Sigmoid colon (tissue), 6 donors: ENCODE measurements at regions not wholly inside any gene's neighbourhood (a gene's known extent, or its start where the extent isn't known, plus 50 kb on each side); places are given as distances from the start of the nearest gene placed in this dataset.

Experiments used
- DNase-seq: peaks from one replicate; pipeline ENCODE4 v3.0.0-alpha.2; 2019
- H3K27ac ChIP-seq, 4 donors: fragments of 200-600 bp; sonication (generic); one replicate each; pipeline ENCODE4 v1.5.1; 2016 to 2019; ENCODE audit warnings: mild to moderate bottlenecking in 1 of 4
- H3K27me3 ChIP-seq, 3 donors: fragments of 200-600 bp; sonication (generic); one replicate each; pipeline ENCODE4 v1.5.1; 2019; ENCODE audit warnings: mild to moderate bottlenecking in 1 of 3
- H3K36me3 ChIP-seq, 4 donors: fragments of 200-600 bp; sonication (generic); one replicate each; pipeline ENCODE4 v1.5.1; 2016 to 2019
- H3K4me1 ChIP-seq, 4 donors: fragments of 200-600 bp; sonication (generic); one replicate each; pipeline ENCODE4 v1.5.1; 2017 to 2019
- H3K4me3 ChIP-seq, 4 donors: fragments of 200-600 bp; sonication (generic); one replicate each; pipeline ENCODE4 v1.5.1; 2017 to 2019; ENCODE audit warnings: mild to moderate bottlenecking in 2 of 4, moderate library complexity in 1 of 4
- H3K9me3 ChIP-seq, 4 donors: fragments of 200-600 bp in 3 of 4; sonication (generic) in 3 of 4; one replicate each; pipeline versions ENCODE4 v1.5.1 to v1.6.1; 2013 to 2019
- CTCF ChIP-seq, 4 experiments: fragments of 450-650 bp in 3 of 4; fragments of 200-600 bp in 1 of 4; IDR thresholded peaks; one replicate each; pipeline ENCODE4 v1.5.1; 2016 to 2019; ENCODE audit warnings: antibody characterized with exemption in 4 of 4, mild to moderate bottlenecking in 3 of 4, moderate library complexity in 2 of 4
- EP300 ChIP-seq, 4 donors: sonication (generic); formaldehyde crosslinking; IDR thresholded peaks; one replicate each; pipeline ENCODE4 v1.6.1; 2017; ENCODE audit warnings: antibody characterized with exemption in 4 of 4
- POLR2A ChIP-seq, 2 donors: fragments of 450-650 bp; IDR thresholded peaks; one replicate each; pipeline ENCODE4 v1.6.1; 2016; ENCODE audit warnings: antibody characterized with exemption in 2 of 2, mild to moderate bottlenecking in 2 of 2, moderate library complexity in 2 of 2
- POLR2AphosphoS5 ChIP-seq, 4 donors: sonication (generic); formaldehyde crosslinking; IDR thresholded peaks; one replicate each; pipeline ENCODE4 v1.6.1; 2017; ENCODE audit warnings: antibody characterized with exemption in 4 of 4
- WGBS, 2 donors: extraction: QIAGEN DNeasy Blood & Tissue Kit; methylation state at CpG; one replicate each; pipeline ENCODE4 v1.1.7; 2013; 5-methylcytosine and 5-hydroxymethylcytosine counted together
- intact Hi-C: fragments of 100-400 bp; cut with DNase I; formaldehyde crosslinking; loops from one replicate; pipeline ENCODE4 v1.15.1; 2023
- donor health status: healthy with polysubstance abuse.
- donor health status: healthy.

- no peaks in the 10 kb centered on the region for H3K4me1 ChIP-seq
- H3K27ac ChIP-seq = no peak overlapping the region
- no peak for DNase-seq
- no peaks in the 10 kb centered on the region for H3K36me3 ChIP-seq
- H3K4me3 ChIP-seq = no peak overlapping the region
- no peak for TF ChIP-seq EP300 (IDR thresholded peaks at IDR 0.05)
- no peaks in the 10 kb centered on the region for H3K27me3 ChIP-seq
- H3K9me3 ChIP-seq = peaks cover 0 to 12% (median 3%) of the 10 kb centered on the region in 4 donors
- intact Hi-C loops = no loop called here
- 49 to 74% methylated on average over 1 of the region's 1 CpG for WGBS, 2 donors
These were observed 179.9 kb upstream of the PLET1 start for GRCh38 chr11:112440518-112440917.

- H3K9me3 ChIP-seq = no peaks in the 10 kb centered on the region
- DNase-seq = no peak
- intact Hi-C loops = no loop called here
- H3K4me3 ChIP-seq = no peak overlapping the region
- no peaks in the 10 kb centered on the region for H3K27me3 ChIP-seq
- no peak for TF ChIP-seq EP300 (IDR thresholded peaks at IDR 0.05)
- no peak for TF ChIP-seq POLR2AphosphoS5 (IDR thresholded peaks at IDR 0.05)
- no peak for TF ChIP-seq CTCF (IDR thresholded peaks at IDR 0.05)
- no peak for TF ChIP-seq POLR2A (IDR thresholded peaks at IDR 0.05)
- no peak overlapping the region for H3K27ac ChIP-seq
- no peaks in the 10 kb centered on the region for H3K36me3 ChIP-seq
- no peaks in the 10 kb centered on the region for H3K4me1 ChIP-seq
- WGBS, 2 donors = 90 to 95% methylated on average over 4 of the region's 4 CpGs
These were observed 187.5 kb upstream of the PLET1 start for GRCh38 chr11:112448168-112448567.

GRCh38 chr11:112448806-112449205 is 188.1 kb upstream of the PLET1 start:
- H3K27ac ChIP-seq = no peak overlapping the region
- H3K4me3 ChIP-seq = no peak overlapping the region
- no peaks in the 10 kb centered on the region for H3K9me3 ChIP-seq
- intact Hi-C loops = no loop called here
- TF ChIP-seq POLR2AphosphoS5 (IDR thresholded peaks at IDR 0.05) = no peak
- no peak for TF ChIP-seq CTCF (IDR thresholded peaks at IDR 0.05)
- TF ChIP-seq POLR2A (IDR thresholded peaks at IDR 0.05) = no peak
- no peak for TF ChIP-seq EP300 (IDR thresholded peaks at IDR 0.05)
- no peak for DNase-seq
- H3K27me3 ChIP-seq = no peaks in the 10 kb centered on the region
- whole genome bisulfite sequencing, 2 donors = 82 to 90% methylated on average over 1 of the region's 1 CpG
- no peaks in the 10 kb centered on the region for H3K4me1 ChIP-seq
- H3K36me3 ChIP-seq = no peaks in the 10 kb centered on the region

GRCh38 chr11:112451250-112451649 is 190.6 kb upstream of the PLET1 start:
- TF ChIP-seq EP300 (IDR thresholded peaks at IDR 0.05) (no peak), CTCF (IDR thresholded peaks at IDR 0.05) (no peak), POLR2AphosphoS5 (IDR thresholded peaks at IDR 0.05) (no peak), POLR2A (IDR thresholded peaks at IDR 0.05) (no peak)
- no peaks in the 10 kb centered on the region for H3K4me1 ChIP-seq
- no peaks in the 10 kb centered on the region for H3K36me3 ChIP-seq
- 96 to 97% methylated on average over 4 of the region's 4 CpGs for WGBS, 2 donors
- intact Hi-C loops = loop anchor here (5.0 kb wide), 1 partner anchor 164 kb away; no protein-coding TSS in a partner anchor
- no peak overlapping the region for H3K4me3 ChIP-seq
- no peak overlapping the region for H3K27ac ChIP-seq
- no peaks in the 10 kb centered on the region for H3K9me3 ChIP-seq
- DNase-seq = no peak
- no peaks in the 10 kb centered on the region for H3K27me3 ChIP-seq

DNA sequence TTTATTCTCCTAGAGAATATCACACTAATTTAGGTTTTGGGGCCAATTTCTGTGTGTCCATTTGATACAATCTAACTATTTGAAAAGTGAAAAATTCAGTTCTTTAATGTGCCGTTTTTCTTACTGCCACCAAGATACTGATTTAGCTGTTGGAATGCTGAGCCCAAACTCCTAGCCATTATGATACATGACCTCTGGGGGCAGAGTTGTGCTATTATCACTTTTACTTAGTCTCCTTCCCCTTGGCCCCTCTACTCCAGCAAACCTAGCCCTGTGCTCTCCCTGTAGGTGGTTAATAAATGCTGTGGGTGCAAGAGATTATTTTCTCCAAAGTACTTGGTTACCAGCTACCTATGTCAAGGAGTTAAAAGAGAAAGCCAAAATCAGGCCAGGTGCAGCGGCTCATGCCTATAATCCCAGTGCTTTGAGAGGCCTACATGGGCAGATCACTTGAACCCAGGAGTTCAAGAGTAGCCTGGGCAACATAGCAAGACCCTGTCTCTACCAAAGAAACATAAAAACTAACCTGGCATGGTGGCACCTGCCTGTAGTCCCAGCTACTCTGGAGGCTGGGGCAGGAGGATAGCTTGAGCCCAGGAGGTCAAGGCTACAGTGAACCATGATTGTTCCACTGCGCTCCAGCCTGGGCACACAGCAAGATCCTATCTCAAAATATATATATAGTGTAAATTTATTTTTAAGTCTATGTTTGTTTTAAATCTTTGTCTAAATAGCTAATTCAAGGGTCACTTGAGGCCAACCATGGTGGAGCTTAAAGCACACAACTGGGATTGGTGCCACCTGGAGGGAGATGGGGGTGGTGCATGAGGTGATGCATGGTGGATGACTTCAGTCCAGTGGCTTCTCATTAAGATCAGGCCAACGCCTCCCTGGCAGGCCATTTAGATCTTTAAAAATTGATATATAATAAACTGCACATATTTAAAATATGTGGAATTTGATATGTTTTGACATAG is 193.2 kb upstream of the PLET1 start:
- TF ChIP-seq CTCF (IDR thresholded peaks at IDR 0.05) (peak in 2 of 4 experiments; percentile 18 to 38), EP300 (IDR thresholded peaks at IDR 0.05) (no peak)
- H3K4me1 ChIP-seq = no peaks in the 10 kb centered on the region
- intact Hi-C loops = loop anchor here (5.0 kb wide), 1 partner anchor 167 kb away; no protein-coding TSS in a partner anchor

More for the DNA sequence above, 193.2 kb upstream of the PLET1 start:
- Histone ChIP-seq H3K27me3 (no peaks in the 10 kb centered on the region), H3K9me3 (no peaks in the 10 kb centered on the region), H3K4me3 (no peak overlapping the region), H3K36me3 (no peaks in the 10 kb centered on the region), H3K27ac (no peak overlapping the region)
- WGBS, 2 donors = 87 to 90% methylated on average over 4 of the region's 4 CpGs
- no peak for DNase-seq
